SK-N-SH treated with all-trans-retinoic acid at 6 μM for 48 hours (cell line): ENCODE measurements at regions not wholly inside any gene's neighbourhood (a gene's known extent, or its start where the extent isn't known, plus 50 kb on each side); places are given as distances from the start of the nearest gene placed in this dataset.

Experiments
- ATAC-seq: fragments of 200-7000 bp; cut with Tn5 transposase; 3 replicates; pipeline ENCODE4 v1.9.1; 2020; ENCODE audit warnings: mild to moderate bottlenecking, moderate library complexity
- ARNTL ChIP-seq: fragments of 450-650 bp; formaldehyde crosslinking; IDR thresholded peaks from 2 replicates; pipeline ENCODE4 v1.5.0; 2020; ENCODE audit warnings: low read depth, mild to moderate bottlenecking, moderate library complexity, borderline replicate concordance
- BACH2 ChIP-seq: fragments of 250-450 bp; sonication (Bioruptor Pico); IDR thresholded peaks from 2 replicates; pipeline ENCODE4 v1.9.0; 2021; ENCODE audit warnings: mild to moderate bottlenecking, borderline replicate concordance
- CSDC2 ChIP-seq: fragments of 250-450 bp; sonication (Bioruptor Pico); IDR thresholded peaks from 2 replicates; pipeline ENCODE4 v1.5.0; 2020; ENCODE audit warnings: mild to moderate bottlenecking, moderate library complexity
- ESRRG ChIP-seq: fragments of 250-450 bp; sonication (Bioruptor Pico); IDR thresholded peaks from 2 replicates; pipeline ENCODE4 v1.6.1; 2021; ENCODE audit warnings: mild to moderate bottlenecking
- GLIS3 ChIP-seq: fragments of 250-450 bp; sonication (Bioruptor Pico); IDR thresholded peaks from 2 replicates; pipeline ENCODE4 v1.5.0; 2020; ENCODE audit warnings: mild to moderate bottlenecking, moderate library complexity
- OSR1 ChIP-seq: fragments of 250-450 bp; sonication (Bioruptor Pico); IDR thresholded peaks from 2 replicates; pipeline ENCODE4 v1.8.0; 2022; ENCODE audit warnings: moderate library complexity, mild to moderate bottlenecking, inconsistent platforms
- POU6F1 ChIP-seq: fragments of 250-450 bp; sonication (Bioruptor Pico); IDR thresholded peaks from 2 replicates; pipeline ENCODE4 v1.8.0; 2021; ENCODE audit warnings: low read depth, mild to moderate bottlenecking, moderate library complexity, borderline replicate concordance
- PPARA ChIP-seq: fragments of 250-450 bp; sonication (Bioruptor Pico); IDR thresholded peaks from 2 replicates; pipeline ENCODE4 v1.5.0; 2020; ENCODE audit warnings: mild to moderate bottlenecking, borderline replicate concordance
- RARB ChIP-seq: fragments of 250-450 bp; sonication (Bioruptor Pico); IDR thresholded peaks from 2 replicates; pipeline ENCODE4 v1.8.0; 2021; ENCODE audit warnings: mild to moderate bottlenecking, moderate library complexity
- SNAI2 ChIP-seq: fragments of 250-450 bp; sonication (Bioruptor Pico); IDR thresholded peaks from 2 replicates; pipeline ENCODE4 v1.5.0; 2020; ENCODE audit warnings: mild to moderate bottlenecking, moderate library complexity
- TCF4 ChIP-seq: fragments of 250-450 bp; sonication (Bioruptor Pico); IDR thresholded peaks from 2 replicates; pipeline ENCODE4 v1.8.0; 2021; ENCODE audit warnings: mild to moderate bottlenecking, moderate library complexity, borderline replicate concordance
- TOX ChIP-seq: fragments of 250-450 bp; sonication (Bioruptor Pico); IDR thresholded peaks from 2 replicates; pipeline ENCODE4 v1.8.0; 2021; ENCODE audit warnings: mild to moderate bottlenecking, moderate library complexity, borderline replicate concordance
- TSHZ2 ChIP-seq: fragments of 250-450 bp; sonication (Bioruptor Pico); IDR thresholded peaks from 2 replicates; pipeline ENCODE4 v1.5.0; 2020; ENCODE audit warnings: mild to moderate bottlenecking, moderate library complexity
- ZC3H10 ChIP-seq: fragments of 250-450 bp; sonication (Bioruptor Pico); IDR thresholded peaks from 2 replicates; pipeline ENCODE4 v1.5.1; 2021; ENCODE audit warnings: mild to moderate bottlenecking, moderate library complexity
- ZFP3 ChIP-seq: fragments of 250-450 bp; sonication (Bioruptor Pico); IDR thresholded peaks from 2 replicates; pipeline ENCODE4 v1.5.0; 2020; ENCODE audit warnings: mild to moderate bottlenecking, moderate library complexity
- ZFP30 ChIP-seq: fragments of 450-650 bp; formaldehyde crosslinking; IDR thresholded peaks from 2 replicates; pipeline ENCODE4 v1.5.0; 2022; ENCODE audit warnings: mild to moderate bottlenecking, moderate library complexity
- ZNF565 ChIP-seq: fragments of 450-650 bp; formaldehyde crosslinking; conservative IDR thresholded peaks from 2 replicates; pipeline ENCODE4 v1.5.0; 2020; ENCODE audit warnings: low read depth, mild to moderate bottlenecking, moderate library complexity
- ZNF70 ChIP-seq: fragments of 450-650 bp; formaldehyde crosslinking; IDR thresholded peaks from 2 replicates; pipeline ENCODE4 v1.5.0; 2020; ENCODE audit warnings: mild to moderate bottlenecking, moderate library complexity
- ZNF8 ChIP-seq: fragments of 450-650 bp; formaldehyde crosslinking; IDR thresholded peaks from 2 replicates; pipeline ENCODE4 v1.5.0; 2020; ENCODE audit warnings: mild to moderate bottlenecking, moderate library complexity
- TF ChIP-seq, protein P1 (sequence below): fragments of 250-450 bp; sonication (Bioruptor Pico); IDR thresholded peaks from 2 replicates; pipeline ENCODE4 v1.5.1; 2020; ENCODE audit warnings: low read depth, mild to moderate bottlenecking, moderate library complexity
- TF ChIP-seq, protein P2 (sequence below): fragments of 250-450 bp; sonication (Bioruptor Pico); IDR thresholded peaks from 2 replicates; pipeline ENCODE4 v1.5.1; 2021; ENCODE audit warnings: mild to moderate bottlenecking, moderate library complexity
- TF ChIP-seq, protein P3 (sequence below): fragments of 250-450 bp; sonication (Bioruptor Pico); IDR thresholded peaks from 2 replicates; pipeline ENCODE4 v1.8.0; 2020; ENCODE audit warnings: mild to moderate bottlenecking, moderate library complexity, borderline replicate concordance

- TF ChIP-seq, protein P1, sequence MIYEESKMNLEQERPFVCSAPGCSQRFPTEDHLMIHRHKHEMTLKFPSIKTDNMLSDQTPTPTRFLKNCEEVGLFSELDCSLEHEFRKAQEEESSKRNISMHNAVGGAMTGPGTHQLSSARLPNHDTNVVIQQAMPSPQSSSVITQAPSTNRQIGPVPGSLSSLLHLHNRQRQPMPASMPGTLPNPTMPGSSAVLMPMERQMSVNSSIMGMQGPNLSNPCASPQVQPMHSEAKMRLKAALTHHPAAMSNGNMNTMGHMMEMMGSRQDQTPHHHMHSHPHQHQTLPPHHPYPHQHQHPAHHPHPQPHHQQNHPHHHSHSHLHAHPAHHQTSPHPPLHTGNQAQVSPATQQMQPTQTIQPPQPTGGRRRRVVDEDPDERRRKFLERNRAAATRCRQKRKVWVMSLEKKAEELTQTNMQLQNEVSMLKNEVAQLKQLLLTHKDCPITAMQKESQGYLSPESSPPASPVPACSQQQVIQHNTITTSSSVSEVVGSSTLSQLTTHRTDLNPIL (CRISPR knock-in tag): no peak
- TF ChIP-seq ZFP30: no peak
- TF ChIP-seq TSHZ2 (CRISPR knock-in tag): no peak
- no peak for TF ChIP-seq PPARA (CRISPR knock-in tag)
- no peak for TF ChIP-seq ARNTL (CRISPR knock-in tag)
- TF ChIP-seq SNAI2 (CRISPR knock-in tag): no peak
- no peak for TF ChIP-seq GLIS3 (CRISPR knock-in tag)
- no peak for ATAC-seq
These were observed 322.0 kb downstream of the AACS start for GRCh38 chr12:125387206-125387605.

GRCh38 chr12:125389061-125389697 is 323.9 kb downstream of the AACS start:
- ATAC-seq: no peak
- TF ChIP-seq ZFP3 (CRISPR knock-in tag) (no peak), ZC3H10 (CRISPR knock-in tag) (no peak), TCF4 (no peak), ZNF70 (CRISPR knock-in tag) (no peak), ESRRG (CRISPR knock-in tag) (no peak), GLIS3 (CRISPR knock-in tag) (no peak), PPARA (CRISPR knock-in tag) (no peak), ZFP30 (no peak), TOX (CRISPR knock-in tag) (no peak), ARNTL (CRISPR knock-in tag) (no peak), RARB (CRISPR knock-in tag) (no peak), CSDC2 (CRISPR knock-in tag) (no peak), ZNF8 (no peak), OSR1 (CRISPR knock-in tag) (no peak), ZNF565 (CRISPR knock-in tag) (no peak), POU6F1 (no peak), BACH2 (no peak)
- TF ChIP-seq, protein P2, sequence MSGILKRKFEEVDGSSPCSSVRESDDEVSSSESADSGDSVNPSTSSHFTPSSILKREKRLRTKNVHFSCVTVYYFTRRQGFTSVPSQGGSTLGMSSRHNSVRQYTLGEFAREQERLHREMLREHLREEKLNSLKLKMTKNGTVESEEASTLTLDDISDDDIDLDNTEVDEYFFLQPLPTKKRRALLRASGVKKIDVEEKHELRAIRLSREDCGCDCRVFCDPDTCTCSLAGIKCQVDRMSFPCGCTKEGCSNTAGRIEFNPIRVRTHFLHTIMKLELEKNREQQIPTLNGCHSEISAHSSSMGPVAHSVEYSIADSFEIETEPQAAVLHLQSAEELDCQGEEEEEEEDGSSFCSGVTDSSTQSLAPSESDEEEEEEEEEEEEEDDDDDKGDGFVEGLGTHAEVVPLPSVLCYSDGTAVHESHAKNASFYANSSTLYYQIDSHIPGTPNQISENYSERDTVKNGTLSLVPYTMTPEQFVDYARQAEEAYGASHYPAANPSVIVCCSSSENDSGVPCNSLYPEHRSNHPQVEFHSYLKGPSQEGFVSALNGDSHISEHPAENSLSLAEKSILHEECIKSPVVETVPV (CRISPR knock-in tag): no peak
- TF ChIP-seq, protein P3, sequence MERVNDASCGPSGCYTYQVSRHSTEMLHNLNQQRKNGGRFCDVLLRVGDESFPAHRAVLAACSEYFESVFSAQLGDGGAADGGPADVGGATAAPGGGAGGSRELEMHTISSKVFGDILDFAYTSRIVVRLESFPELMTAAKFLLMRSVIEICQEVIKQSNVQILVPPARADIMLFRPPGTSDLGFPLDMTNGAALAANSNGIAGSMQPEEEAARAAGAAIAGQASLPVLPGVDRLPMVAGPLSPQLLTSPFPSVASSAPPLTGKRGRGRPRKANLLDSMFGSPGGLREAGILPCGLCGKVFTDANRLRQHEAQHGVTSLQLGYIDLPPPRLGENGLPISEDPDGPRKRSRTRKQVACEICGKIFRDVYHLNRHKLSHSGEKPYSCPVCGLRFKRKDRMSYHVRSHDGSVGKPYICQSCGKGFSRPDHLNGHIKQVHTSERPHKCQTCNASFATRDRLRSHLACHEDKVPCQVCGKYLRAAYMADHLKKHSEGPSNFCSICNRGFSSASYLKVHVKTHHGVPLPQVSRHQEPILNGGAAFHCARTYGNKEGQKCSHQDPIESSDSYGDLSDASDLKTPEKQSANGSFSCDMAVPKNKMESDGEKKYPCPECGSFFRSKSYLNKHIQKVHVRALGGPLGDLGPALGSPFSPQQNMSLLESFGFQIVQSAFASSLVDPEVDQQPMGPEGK (CRISPR knock-in tag): no peak
- TF ChIP-seq, protein P1 (CRISPR knock-in tag): no peak
